GM18870 (cell line): ENCODE measurements at regions not wholly inside any gene's neighbourhood (a gene's known extent, or its start where the extent isn't known, plus 50 kb on each side); places are given as distances from the start of the nearest gene placed in this dataset.
"Not testable (repeated sequence)": the region's sequence is repeated elsewhere in the genome, so short reads cannot be mapped to it uniquely, and the experiment has no call there.

Experiments
- ATAC-seq: cut with Tn5 transposase; IDR thresholded peaks from one replicate; pipeline ENCODE4 v1.9.1; 2021; ENCODE audit warnings: moderate library complexity; ENCODE audit not compliant: unreplicated experiment

DNA sequence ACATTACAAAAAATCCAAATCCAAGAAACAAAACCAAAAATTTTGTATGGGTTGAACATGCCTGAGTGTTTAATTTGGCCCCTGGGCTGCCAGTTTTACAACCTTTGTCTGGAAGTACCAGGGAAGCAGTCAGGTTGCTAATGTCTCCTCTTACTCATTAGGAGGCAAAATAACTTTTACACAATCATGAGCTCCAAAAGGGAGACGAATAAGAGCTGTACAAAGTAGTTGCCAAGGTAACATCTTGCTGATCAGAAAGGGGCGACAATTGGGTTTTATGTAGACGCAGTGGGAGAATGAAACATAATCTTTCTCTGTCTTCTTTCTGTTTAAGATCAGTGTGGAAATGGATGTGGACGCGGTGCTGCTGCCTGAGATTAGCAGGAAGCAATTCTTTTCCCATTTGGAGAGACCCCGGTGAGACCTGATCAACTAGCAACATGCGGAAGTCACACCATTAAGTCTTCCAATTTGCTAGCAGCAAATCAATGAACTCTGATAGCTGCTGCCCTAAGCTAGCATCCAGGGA, 90.7 kb upstream of the IGFBP7 start:
- ATAC-seq = no peak

DNA sequence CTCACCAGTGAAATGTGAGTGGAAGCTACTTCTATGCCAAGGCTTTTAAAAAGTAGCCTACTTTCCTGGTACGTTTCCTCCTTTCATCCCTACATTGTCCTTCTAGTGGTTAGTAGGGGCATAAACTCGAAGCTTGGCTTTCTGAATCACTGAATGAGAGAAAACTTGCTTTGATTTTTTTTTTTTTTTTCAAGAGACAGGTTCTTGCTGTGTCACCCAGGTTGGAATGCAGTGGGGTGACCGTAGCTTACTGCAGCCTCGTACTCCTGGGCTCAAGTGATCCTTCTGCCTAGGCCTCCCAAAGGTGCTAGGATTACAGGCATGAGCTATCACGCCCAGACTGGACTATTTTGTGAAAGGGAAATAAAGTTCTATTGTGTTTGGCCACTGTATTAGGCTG, 89.1 kb upstream of the IGFBP7 start:
- no peak for ATAC-seq

DNA sequence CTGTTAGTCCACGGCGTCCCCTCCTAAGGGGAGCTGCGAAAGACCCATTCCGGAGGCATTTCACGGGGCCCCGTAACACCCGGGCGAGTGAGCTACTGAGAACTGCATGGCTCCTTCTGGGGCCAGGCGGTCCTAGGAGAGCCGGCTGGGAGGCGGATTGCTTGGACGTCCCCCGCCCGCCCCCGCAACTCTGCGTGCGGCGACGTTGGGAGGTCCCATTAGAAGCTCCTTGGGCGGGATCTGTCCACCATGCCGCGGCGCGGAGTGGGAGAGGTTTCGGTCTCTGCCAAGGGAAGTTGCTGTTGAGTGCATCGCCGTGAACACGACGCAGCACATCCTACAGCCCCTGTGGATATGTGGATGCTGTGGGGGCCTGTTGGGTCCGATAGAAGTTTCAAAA, 85.4 kb upstream of the IGFBP7 start:
- ATAC-seq = no peak

DNA sequence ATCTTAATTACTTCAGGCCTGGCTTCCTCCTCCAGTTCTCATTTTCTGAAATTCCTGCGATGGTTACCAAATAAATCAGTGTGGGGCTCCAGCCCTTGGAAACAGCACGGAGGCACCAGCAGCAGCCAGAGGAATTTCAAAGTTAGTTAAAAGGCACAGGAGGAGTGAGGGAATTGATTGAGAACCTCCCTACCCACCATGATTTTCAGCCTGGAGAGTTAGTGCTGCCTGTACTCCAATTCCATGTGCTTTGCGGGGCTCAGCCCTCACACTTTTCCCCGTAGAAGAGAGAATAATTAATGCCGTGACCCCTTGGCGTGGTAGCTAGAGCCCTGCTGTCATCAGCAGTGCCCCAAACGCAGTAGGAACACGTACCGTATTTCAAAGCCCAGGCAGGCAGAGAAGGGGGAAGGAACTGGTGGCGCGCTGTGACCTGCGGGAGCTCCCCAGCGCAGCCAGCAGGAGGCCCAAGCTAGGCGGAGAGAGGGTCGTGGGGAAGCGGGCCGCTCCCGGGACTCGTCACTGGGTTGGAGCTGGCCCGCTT, 84.0 kb upstream of the IGFBP7 start:
- no peak for ATAC-seq

DNA sequence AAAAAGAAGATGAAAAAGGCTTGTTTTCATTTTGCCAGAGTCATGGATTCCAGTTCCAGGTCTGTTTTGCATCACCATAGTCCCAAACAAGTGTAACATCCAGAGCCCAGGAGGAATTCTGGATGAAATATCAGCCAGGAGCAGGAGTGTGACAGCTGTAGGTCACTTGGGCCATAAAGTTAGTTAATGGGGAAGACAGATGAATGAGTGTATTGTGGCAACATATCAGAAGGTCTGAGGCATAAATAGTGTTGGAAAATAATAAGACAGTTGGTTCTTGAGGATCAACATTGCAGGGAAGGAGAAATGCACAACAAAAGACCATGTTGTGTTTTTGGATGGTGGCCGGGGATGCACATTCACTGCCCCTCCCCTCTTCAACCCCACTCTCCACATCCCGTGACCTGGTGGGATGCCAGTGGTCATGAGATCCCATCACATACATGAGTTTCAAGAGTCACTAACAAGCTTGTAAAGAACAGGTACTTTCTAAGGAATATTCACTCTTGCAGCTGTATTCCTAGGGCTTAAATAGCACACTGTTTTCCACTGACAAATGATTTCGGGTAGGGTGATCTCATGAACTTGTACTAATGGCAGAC, 83.1 kb upstream of the IGFBP7 start:
- ATAC-seq = no peak

DNA sequence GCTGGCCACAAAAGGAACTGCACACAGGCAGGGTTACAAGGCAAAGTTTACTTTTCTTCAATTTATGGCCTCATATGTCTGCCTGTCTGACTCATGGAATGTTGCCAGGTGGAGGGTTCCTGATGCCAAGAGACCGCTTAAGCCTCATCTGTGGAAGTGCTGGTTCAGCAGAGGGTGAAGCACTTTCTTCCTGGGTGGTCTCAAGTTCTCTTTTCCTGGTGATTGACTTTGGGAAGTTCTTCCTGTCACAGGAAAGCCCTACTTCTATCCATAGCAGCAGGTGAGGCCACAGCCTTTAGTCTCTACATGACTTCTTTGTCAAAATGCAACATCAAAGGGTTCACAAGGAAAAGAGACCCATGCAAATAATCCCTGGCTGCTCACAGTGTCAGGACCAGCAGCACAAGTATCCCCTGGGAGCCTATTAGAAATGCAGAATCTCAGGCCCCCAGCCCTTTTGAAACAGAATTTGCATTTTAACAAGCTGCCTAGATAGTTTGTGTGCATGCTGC, 81.4 kb upstream of the IGFBP7 start:
- no peak for ATAC-seq

DNA sequence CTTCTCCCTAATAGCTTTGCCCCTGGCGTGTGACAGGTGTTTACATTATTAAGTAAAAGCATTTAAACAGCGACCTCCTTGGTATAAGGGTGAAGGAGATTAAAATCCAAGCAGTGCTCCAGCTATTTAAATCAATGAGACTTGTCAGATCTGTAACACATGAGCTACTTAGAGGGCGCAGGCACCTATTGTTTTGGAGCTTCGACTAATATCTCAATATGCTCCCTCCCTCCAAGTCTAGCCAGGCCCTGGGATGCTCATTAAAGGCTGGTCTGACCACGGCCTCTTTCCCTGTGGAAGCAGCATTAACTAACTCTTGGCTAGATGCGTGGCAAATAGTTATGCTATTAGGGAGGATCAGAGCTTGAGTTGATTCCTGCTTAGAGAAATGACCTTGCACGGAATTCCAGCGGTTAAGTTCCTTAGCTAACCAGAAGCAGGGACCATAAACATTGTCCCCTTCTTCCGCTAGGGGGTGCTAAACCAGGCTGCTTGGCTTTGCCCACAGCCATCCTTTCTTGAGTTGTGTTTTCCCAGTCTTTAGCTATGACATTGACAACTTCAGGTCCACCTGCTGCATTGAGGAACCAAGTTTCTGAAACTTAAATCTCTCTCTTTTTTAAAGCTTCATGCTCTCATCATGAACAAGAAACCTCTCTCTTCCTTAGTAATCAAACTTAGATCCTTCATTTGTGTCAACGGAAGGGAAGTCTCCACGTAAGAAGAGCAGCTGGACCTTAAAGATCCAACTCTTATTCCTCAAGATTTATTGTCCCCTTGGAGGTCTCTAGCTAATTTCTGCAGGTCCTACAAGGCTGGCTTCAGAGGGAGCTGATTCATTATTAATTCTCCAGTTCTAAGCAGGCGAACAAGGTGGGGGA, 80.7 kb upstream of the IGFBP7 start:
- peak; percentile 77 for ATAC-seq

DNA sequence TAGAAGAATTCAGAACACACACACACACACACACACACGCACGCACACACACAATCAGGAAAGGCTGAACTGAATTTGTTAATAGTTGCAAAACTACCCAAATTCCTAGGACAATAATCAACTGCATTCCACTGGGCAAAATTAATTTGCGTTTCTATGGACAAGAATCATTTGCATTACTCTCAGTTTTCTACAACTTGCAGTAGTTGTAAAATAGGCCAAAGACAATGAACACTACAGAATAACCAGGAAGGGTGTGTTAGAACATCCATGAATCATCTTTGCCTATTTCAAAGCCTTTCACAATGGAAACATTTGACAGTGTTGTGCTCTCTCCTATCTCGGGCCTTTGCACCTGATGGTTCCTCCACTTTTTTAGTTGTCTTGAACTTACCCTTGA, 77.1 kb upstream of the IGFBP7 start:
- ATAC-seq = no peak

DNA sequence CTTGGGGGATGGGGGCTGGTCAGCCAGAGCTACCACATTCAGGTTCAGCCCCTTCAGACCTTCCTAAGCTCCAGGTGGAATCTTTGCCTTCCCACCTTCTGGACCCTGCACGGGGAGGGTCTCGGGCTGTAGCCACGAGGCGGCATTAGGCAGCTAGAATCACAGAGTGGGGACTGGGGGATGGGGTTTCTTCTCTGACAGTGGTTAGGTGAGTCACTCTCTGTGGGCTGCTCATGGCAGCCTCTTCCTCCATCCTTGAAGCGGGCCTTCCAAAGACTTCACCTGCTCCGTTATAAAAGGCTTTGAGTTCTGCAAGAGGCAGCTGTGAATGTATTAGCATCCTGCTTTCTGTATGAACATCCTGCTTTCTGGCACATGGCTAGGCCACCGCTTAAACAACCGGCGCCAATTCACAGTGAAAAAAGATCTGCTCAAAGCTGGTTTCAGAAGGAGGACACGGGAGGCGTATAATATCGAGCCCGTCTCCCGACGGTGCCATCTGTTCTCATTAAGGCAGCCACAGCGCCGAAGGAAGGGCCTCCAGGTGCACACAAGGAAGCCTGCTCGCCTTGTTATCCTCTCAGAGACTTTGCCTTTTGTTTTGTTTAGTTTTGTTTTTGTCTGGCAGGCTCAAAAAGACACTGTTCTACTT, 74.3 kb upstream of the IGFBP7 start:
- no peak for ATAC-seq

DNA sequence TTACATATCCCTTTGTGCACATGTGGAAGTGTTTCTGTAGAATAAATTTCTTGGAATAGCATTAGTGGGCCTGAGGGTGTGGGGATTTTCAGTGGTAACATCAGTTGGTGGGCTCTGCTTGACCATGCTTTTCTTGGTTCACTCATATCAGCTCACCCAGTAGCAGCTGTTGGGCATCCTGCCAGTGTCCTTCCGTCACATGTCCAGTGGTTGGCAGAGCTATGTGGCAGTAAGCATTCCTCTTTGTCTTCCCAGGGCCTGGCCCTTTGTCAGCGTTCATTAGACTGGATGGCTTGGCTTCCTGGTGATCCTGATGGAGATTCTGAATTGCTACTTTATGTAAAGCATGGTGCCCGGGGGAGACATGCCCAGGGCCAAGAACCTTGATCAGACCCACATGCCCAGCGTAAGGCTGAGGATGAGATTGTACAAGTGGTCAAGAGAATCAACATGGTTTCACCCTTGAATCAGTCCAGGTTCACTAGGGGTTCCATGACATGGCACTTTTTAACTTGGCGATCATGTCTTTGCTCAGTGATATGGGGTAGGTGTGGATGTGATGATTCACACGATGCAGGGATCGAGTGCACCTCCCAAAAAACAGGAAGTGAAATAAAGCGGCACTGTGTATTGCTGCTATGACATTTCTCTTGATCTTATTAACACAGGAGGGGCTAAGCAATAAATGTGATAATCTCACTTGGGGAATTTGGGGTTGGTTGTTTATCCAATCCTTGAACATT, 72.1 kb upstream of the IGFBP7 start:
- no peak for ATAC-seq

DNA sequence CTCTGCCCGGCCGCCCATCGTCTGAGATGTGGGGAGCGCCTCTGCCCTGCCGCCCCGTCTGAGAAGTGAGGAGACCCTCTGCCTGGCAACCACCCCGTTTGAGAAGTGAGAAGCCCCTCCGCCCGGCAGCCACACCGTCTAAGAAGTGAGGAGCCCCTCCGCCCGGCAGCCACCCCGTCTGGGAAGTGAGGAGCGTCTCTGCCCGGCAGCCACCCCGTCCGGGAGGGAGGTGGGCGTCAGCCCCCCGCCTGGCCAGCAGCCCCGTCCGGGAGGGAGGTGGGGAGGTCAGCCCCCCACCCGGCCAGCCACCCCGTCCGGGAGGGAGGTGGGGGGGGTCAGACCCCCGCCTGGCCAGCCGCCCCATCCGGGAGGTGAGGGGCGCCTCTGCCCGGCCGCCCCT, 63.0 kb upstream of the IGFBP7 start:
- ATAC-seq = not testable (repeated sequence)

DNA sequence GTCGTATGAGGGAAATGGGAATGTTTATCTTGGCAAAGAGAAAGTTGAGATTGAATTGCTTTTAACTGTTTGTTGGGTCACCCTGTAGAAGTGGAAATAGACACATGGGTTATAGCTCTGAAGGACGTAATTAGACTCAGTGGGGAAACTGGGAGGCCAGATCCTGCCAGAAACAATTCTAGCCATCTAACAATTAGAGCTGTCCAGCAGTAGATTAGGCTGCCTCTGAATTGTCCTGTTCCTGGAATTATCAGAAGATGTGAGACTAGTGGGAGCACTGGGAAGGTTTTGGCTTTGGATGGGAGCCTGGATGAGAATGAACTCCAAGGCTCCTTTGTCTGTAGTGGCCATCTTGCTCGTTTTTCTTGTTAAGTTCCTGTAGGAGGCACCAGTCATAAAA, 61.9 kb upstream of the IGFBP7 start:
- ATAC-seq = no peak

DNA sequence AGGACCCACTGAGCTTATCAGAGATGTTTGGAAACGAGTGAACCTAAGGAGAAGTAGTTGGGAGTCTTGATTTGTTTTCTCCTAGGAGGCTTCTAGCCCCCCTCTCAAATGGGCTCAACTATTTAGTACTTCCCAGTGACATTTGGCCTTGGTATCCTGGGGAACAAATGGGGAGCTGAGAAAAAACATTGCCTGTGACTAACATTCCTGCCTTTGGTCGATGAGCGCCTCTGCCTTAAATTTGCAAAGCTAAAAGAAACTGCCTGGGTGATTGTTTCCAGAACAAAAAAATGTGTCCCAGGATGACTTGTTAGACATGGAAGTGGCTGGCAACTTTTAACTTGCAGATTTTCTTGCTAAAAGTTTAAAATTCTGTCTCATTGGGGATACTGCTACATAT, 58.8 kb upstream of the IGFBP7 start:
- ATAC-seq = no peak

DNA sequence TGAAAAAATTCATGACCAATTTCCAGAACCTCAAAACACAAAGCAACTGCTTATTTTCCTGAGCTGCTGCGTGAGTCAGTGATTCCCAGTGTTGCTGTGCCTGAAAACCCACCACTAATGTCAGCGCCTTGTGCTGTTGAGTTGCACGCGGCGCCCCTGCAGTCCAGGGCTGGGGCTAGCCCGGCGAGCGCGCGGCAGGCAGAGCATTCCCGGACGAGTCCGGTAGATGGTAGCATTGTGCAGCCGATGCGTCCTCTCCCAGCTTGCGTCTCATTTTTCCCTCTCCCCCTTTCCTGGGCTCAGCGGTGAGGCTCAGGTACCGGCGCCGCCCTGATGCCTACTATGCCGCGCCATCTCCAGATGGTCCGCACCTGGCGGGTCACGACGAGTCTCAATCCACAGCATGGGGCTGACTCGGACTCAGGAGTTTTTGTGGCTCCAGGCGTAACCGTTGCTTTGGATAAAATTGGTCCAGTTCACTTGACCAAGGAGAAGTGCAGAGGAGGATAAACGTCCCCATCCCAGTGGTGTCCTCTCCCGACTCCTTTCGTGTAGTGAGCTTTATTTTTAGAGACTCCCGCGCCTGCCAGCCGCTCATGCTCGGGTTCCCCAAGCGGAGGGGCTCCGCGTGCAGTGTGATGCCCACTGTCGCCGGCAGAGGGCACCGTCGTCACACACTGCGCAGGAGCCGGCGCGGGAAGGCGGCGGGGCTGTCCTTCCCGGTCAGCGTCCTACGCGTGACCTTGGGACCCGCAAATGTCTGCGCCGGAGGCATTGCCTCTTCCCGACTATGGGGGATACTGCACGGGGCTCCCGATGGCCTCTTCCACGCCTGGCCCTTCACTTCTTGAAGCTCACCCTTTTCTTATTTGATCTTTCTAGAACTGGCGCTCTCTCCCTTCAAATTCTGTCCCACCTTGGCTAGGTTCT, 53.6 kb upstream of the IGFBP7 start:
- peak; percentile 86 for ATAC-seq

DNA sequence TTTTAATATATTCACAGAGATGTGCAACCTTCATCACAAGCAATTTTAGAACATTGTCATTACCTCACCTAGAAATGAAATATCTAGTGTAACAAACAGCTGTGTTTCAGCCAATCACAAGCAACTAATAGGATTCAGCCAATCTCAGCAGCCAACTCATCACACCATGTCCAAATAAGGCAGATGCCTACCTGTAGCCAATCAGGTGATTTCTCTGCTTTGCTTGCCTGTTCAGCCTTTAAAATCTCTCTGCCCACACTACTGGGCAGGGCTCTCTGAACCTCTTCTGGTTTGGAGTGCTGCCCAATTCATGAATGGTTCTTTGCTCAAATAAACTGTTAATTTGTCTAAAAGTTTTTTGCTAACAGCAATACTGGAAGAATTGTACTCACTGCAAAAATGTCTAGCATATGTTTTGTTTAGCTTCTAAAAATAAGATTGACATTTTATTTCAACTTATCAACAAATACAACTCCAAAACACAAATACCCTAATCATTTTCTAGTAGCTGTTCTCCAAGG, 52.4 kb upstream of the IGFBP7 start:
- no peak for ATAC-seq
